GM19238 (cell line): ENCODE measurements at regions not wholly inside any gene's neighbourhood (a gene's known extent, or its start where the extent isn't known, plus 50 kb on each side); places are given as distances from the start of the nearest gene placed in this dataset.

Source experiments
- DNase-seq: peaks from one replicate; pipeline ENCODE4 v3.0.0; 2011; ENCODE audit warnings: low spot score; ENCODE audit not compliant: insufficient read length

GRCh38 chr11:95358511-95359340, 127.7 kb upstream of the SESN3 start:
- no peak for DNase-seq

- DNase-seq: no peak
Measured at GRCh38 chr11:95354304-95354703, 123.3 kb upstream of the SESN3 start.

GRCh38 chr11:95353706-95354105, 122.7 kb upstream of the SESN3 start:
- no peak for DNase-seq

GRCh38 chr11:95352733-95353346, 121.8 kb upstream of the SESN3 start:
- DNase-seq: no peak

- no peak for DNase-seq
Measured at GRCh38 chr11:95349345-95349942, 118.4 kb upstream of the SESN3 start.

- DNase-seq: no peak
Measured at GRCh38 chr11:95346265-95346664, 115.3 kb upstream of the SESN3 start.

- no peak for DNase-seq
Measured at GRCh38 chr11:95345651-95346050, 114.6 kb upstream of the SESN3 start.

GRCh38 chr11:95344932-95345642, 114.1 kb upstream of the SESN3 start:
- DNase-seq: no peak

- no peak for DNase-seq
Measured at GRCh38 chr11:95341221-95341620, 110.2 kb upstream of the SESN3 start.

- no peak for DNase-seq
Measured at GRCh38 chr11:95339086-95339901, 108.3 kb upstream of the SESN3 start.

GRCh38 chr11:95338430-95338991, 107.5 kb upstream of the SESN3 start:
- DNase-seq: no peak

GRCh38 chr11:95337972-95338429, 107.0 kb upstream of the SESN3 start:
- DNase-seq: no peak

- DNase-seq: peak; percentile 49
Measured at GRCh38 chr11:95337175-95337957, 106.4 kb upstream of the SESN3 start.

GRCh38 chr11:95335989-95336388, 105.0 kb upstream of the SESN3 start:
- no peak for DNase-seq

- DNase-seq: no peak
Measured at GRCh38 chr11:95331161-95331560, 100.2 kb upstream of the SESN3 start.

GRCh38 chr11:95330302-95330701, 99.3 kb upstream of the SESN3 start:
- no peak for DNase-seq

GRCh38 chr11:95327273-95327948, 96.4 kb upstream of the SESN3 start:
- DNase-seq: no peak

GRCh38 chr11:95325777-95326258, 94.8 kb upstream of the SESN3 start:
- DNase-seq: no peak

GRCh38 chr11:95324826-95325225, 93.8 kb upstream of the SESN3 start:
- no peak for DNase-seq
